GM12891 (cell line): ENCODE measurements at regions not wholly inside any gene's neighbourhood (a gene's known extent, or its start where the extent isn't known, plus 50 kb on each side); places are given as distances from the start of the nearest gene placed in this dataset.

Experiments
- POLR2A ChIP-seq: IDR thresholded peaks from 2 replicates; pipeline ENCODE4 v1.6.1; 2011; ENCODE audit warnings: low read depth, low read length, control low read depth
- POLR2AphosphoS5 ChIP-seq: IDR thresholded peaks from 2 replicates; pipeline ENCODE4 v1.6.1; 2011; ENCODE audit warnings: low read depth, low read length, control low read depth

DNA sequence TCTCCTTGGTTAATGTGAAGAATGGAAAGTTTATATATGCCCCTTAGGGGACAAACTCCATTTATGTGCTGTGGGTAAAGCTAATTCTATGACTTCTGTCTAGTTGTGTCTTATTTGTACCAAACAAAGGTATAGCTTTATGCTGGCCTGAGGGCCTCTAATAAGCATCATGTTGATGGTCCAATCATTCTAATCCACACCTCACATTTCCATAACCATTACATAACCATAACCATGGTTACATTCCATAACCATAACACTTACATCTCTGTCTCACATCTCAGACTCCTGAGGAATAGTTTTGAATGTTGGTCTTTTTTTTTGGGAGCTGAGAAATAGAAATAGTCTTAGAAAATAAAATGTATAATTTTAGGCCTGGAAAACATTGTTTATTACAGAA lies 1097.1 kb downstream of the FLRT2 start:
- TF ChIP-seq POLR2A: no peak
- TF ChIP-seq POLR2AphosphoS5: no peak
